DOHH2 (cell line): ENCODE measurements at regions not wholly inside any gene's neighbourhood (a gene's known extent, or its start where the extent isn't known, plus 50 kb on each side); places are given as distances from the start of the nearest gene placed in this dataset.

Experiments used
- EZH2phosphoT487 ChIP-seq: fragments of 200-600 bp; sonication (generic); IDR thresholded peaks from 2 replicates; pipeline ENCODE4 v1.6.1; 2017; ENCODE audit warnings: borderline replicate concordance, mild to moderate bottlenecking, antibody characterized with exemption, low read length, moderate library complexity, mixed read lengths
- TF ChIP-seq, protein P1 (sequence below): fragments of 200-600 bp; sonication (generic); IDR thresholded peaks from one replicate; pipeline ENCODE4 v1.5.1; 2014; ENCODE audit warnings: antibody characterized with exemption, mild to moderate bottlenecking, low read depth, low read length; ENCODE audit not compliant: poor library complexity, severe bottlenecking

- TF ChIP-seq, protein P1, sequence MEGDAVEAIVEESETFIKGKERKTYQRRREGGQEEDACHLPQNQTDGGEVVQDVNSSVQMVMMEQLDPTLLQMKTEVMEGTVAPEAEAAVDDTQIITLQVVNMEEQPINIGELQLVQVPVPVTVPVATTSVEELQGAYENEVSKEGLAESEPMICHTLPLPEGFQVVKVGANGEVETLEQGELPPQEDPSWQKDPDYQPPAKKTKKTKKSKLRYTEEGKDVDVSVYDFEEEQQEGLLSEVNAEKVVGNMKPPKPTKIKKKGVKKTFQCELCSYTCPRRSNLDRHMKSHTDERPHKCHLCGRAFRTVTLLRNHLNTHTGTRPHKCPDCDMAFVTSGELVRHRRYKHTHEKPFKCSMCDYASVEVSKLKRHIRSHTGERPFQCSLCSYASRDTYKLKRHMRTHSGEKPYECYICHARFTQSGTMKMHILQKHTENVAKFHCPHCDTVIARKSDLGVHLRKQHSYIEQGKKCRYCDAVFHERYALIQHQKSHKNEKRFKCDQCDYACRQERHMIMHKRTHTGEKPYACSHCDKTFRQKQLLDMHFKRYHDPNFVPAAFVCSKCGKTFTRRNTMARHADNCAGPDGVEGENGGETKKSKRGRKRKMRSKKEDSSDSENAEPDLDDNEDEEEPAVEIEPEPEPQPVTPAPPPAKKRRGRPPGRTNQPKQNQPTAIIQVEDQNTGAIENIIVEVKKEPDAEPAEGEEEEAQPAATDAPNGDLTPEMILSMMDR, result no peak
- TF ChIP-seq EZH2phosphoT487, result no peak
Observed at GRCh38 chr11:92393218-92393617, 168.6 kb downstream of the FAT3 start.
